ENCODE measurements at regions not wholly inside any gene's neighbourhood (a gene's known extent, or its start where the extent isn't known, plus 50 kb on each side); places are given as distances from the start of the nearest gene placed in this dataset.

- no peak overlapping the region for H3K27ac Mint-ChIP-seq
- Histone ChIP-seq H3K4me1 (ENCODE audit: control insufficient read depth in 2 of 2, insufficient read depth in 2 of 2, low read length in 2 of 2) (no peaks in the 10 kb centered on the region), H3K9me3 (ENCODE audit: control extremely low read depth in 1 of 3, control insufficient read depth in 2 of 3, insufficient read depth in 1 of 3, low read length in 2 of 3) (peaks cover 0 to 3% (median 0%) of the 10 kb centered on the region in 3 donors), H3K4me2 (replicated peaks; ENCODE audit: low read depth, low read length, poor library complexity, severe bottlenecking) (no peak overlapping the region), H3K27ac (ENCODE audit: low read length in 2 of 2) (no peak overlapping the region), H3K4me3 (ENCODE audit: control extremely low read depth in 1 of 5, extremely low read depth in 1 of 5, insufficient read depth in 1 of 5, low read depth in 2 of 5, low read length in 4 of 5) (no peak overlapping the region), H4K20me1 (ENCODE audit: control insufficient read depth, insufficient read depth, low read length, poor library complexity, severe bottlenecking) (no peaks in the 10 kb centered on the region), H3K36me3 (replicated peaks in 1 of 2; ENCODE audit: control extremely low read depth in 1 of 2, control insufficient read depth in 1 of 2, extremely low read depth in 1 of 2, insufficient read depth in 2 of 2, low read length in 1 of 2) (no peaks in the 10 kb centered on the region), H3K79me2 (ENCODE audit: control insufficient read depth, insufficient read depth, low read length) (no peaks in the 10 kb centered on the region), H3K27me3 (replicated peaks in 1 of 4; ENCODE audit: control extremely low read depth in 1 of 4, control insufficient read depth in 3 of 4, insufficient read depth in 4 of 4, low read length in 3 of 4) (peaks cover 0 to 4% (median 0%) of the 10 kb centered on the region in 4 experiments), H3K9ac (ENCODE audit: low read length) (no peak overlapping the region), H2AFZ (ENCODE audit: insufficient read depth, low read depth, low read length, poor library complexity, severe bottlenecking) (no peak overlapping the region)
- CTCF ChIA-PET = no interaction called here
- no peaks in the 10 kb centered on the region for H3K27me3 Mint-ChIP-seq
- no peaks in the 10 kb centered on the region for H3K4me1 Mint-ChIP-seq
- 0% methylated on average over 1 of the region's 3 CpGs for WGBS (ENCODE audit: insufficient coverage)
- POLR2A ChIA-PET = no interaction called here
- H3K4me3 Mint-ChIP-seq = no peak overlapping the region
- TF ChIP-seq EZH2 (IDR thresholded peaks at IDR 0.05; ENCODE audit: borderline replicate concordance, insufficient read depth, low read depth, low read length, poor library complexity, severe bottlenecking) (no peak), CTCF (IDR thresholded peaks at IDR 0.05) (no peak)
- DNase-seq (no peak), ATAC-seq (ENCODE audit: low read depth) (no peak)
- intact Hi-C loops (cut with micrococcal nuclease) = no loop called here
- H3K9me3 Mint-ChIP-seq (ENCODE audit: insufficient read depth) = no peaks in the 10 kb centered on the region
Measured at GRCh38 chr9:86659413-86660046, 287.8 kb downstream of the GAS1 start.

DNA sequence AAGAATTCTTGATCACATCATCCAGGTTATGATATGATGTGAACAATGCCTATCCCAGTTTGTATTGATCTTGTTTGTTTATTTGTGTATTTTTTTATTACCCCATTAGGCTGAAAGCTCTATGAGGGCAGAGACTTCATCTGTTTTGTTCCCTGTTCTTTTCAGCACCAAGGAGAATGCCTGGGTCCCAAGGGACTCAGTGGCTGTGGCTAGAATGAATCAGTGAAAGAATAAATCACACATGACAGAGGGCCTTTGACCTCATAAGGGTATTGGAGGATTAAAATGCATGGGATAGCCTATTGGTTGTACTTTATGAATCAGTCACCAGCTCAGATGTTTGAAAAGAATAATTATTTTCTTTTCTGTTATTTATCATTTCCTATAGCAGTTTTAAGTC is 292.2 kb downstream of the GAS1 start:
- ATAC-seq (ENCODE audit: low read depth) = no peak
- peaks cover 4% of the 10 kb centered on the region for H3K9me3 Mint-ChIP-seq (ENCODE audit: insufficient read depth)
- H3K27ac Mint-ChIP-seq = no peak overlapping the region
- ChIA-PET CTCF (no interaction called here), POLR2A (no interaction called here)
- DNase-seq = no peak
- H3K4me1 Mint-ChIP-seq = no peaks in the 10 kb centered on the region
- no peak overlapping the region for H3K4me3 ChIP-seq (ENCODE audit: control extremely low read depth in 1 of 5, extremely low read depth in 1 of 5, insufficient read depth in 1 of 5, low read depth in 2 of 5, low read length in 4 of 5)
- peaks cover 0 to 4% (median 0%) of the 10 kb centered on the region in 4 experiments for H3K27me3 ChIP-seq (replicated peaks in 1 of 4; ENCODE audit: control extremely low read depth in 1 of 4, control insufficient read depth in 3 of 4, insufficient read depth in 4 of 4, low read length in 3 of 4)
- no peaks in the 10 kb centered on the region for H4K20me1 ChIP-seq (ENCODE audit: control insufficient read depth, insufficient read depth, low read length, poor library complexity, severe bottlenecking)
- intact Hi-C loops (cut with micrococcal nuclease) = no loop called here
- no peak overlapping the region for H2AFZ ChIP-seq (ENCODE audit: insufficient read depth, low read depth, low read length, poor library complexity, severe bottlenecking)
- no peaks in the 10 kb centered on the region for H3K27me3 Mint-ChIP-seq
- no peak overlapping the region for H3K4me2 ChIP-seq (replicated peaks; ENCODE audit: low read depth, low read length, poor library complexity, severe bottlenecking)
- no peaks in the 10 kb centered on the region for H3K79me2 ChIP-seq (ENCODE audit: control insufficient read depth, insufficient read depth, low read length)
- no peak overlapping the region for H3K4me3 Mint-ChIP-seq
- no peaks in the 10 kb centered on the region for H3K36me3 ChIP-seq (replicated peaks in 1 of 2; ENCODE audit: control extremely low read depth in 1 of 2, control insufficient read depth in 1 of 2, extremely low read depth in 1 of 2, insufficient read depth in 2 of 2, low read length in 1 of 2)
- H3K4me1 ChIP-seq (ENCODE audit: control insufficient read depth in 2 of 2, insufficient read depth in 2 of 2, low read length in 2 of 2) = no peaks in the 10 kb centered on the region
- no peak for TF ChIP-seq EZH2 (IDR thresholded peaks at IDR 0.05; ENCODE audit: borderline replicate concordance, insufficient read depth, low read depth, low read length, poor library complexity, severe bottlenecking)
- no peak for TF ChIP-seq CTCF (IDR thresholded peaks at IDR 0.05)
- no peak overlapping the region for H3K27ac ChIP-seq (ENCODE audit: low read length in 2 of 2)
- no peak overlapping the region for H3K9ac ChIP-seq (ENCODE audit: low read length)
- H3K9me3 ChIP-seq (ENCODE audit: control extremely low read depth in 1 of 3, control insufficient read depth in 2 of 3, insufficient read depth in 1 of 3, low read length in 2 of 3) = peaks cover 0 to 3% (median 0%) of the 10 kb centered on the region in 3 donors
